LHCN-M2 (cell line): ENCODE measurements at regions not wholly inside any gene's neighbourhood (a gene's known extent, or its start where the extent isn't known, plus 50 kb on each side); places are given as distances from the start of the nearest gene placed in this dataset.
"Not testable (repeated sequence)": the region's sequence is repeated elsewhere in the genome, so short reads cannot be mapped to it uniquely, and the experiment has no call there.

Experiments
- DNase-seq: peaks from one replicate; pipeline ENCODE4 v3.0.0-alpha.2; 2012; ENCODE audit warnings: low read depth

DNA sequence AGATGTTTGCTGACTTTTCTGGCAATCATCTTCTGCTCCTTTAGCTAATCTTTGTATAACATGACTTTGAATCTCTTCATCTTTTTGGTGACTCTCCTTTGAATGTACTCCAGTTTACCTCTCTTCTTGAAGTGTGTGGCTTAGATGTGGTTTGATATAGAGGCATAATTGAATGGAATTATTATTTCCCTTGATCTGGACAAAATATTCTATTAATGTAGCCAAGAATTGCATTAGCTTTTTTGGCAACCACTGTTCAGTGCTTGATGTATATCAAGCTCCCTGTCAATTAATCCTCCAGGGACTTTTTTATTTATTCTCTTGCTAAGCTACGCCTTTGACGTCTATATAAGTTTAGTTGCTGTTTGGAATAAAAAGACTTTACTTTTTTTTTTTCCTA lies 490.8 kb downstream of the PCDH20 start:
- no peak for DNase-seq

DNA sequence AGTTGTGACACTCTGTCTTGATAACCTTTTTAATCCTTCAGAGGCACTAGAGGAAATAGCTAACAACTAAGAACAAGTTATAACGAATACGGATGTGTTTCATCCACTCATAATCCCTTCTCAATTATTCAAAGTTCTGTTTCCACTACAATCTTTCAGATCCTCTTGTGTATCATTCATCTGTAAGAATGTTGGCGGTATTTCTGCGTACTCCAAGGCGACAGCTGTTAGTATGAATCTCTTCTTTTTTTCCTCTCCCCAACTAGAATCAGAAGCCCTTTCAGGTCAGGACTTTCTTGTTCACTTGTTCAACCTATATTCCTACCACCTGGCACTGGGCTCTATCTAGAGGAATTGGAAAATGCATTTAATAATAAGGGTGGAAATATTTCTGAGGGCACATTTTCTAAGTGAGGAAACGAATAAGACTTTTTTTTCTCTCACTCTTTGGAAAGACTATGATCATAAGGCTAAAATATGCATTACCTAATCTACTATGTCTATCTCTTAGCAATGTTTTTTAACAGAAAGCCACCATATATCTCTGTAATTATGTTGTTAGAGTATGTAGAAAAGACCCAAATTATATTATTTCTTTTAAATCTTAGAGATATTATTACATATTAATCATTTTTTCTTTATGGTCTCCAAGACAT lies 492.9 kb downstream of the PCDH20 start:
- no peak for DNase-seq

DNA sequence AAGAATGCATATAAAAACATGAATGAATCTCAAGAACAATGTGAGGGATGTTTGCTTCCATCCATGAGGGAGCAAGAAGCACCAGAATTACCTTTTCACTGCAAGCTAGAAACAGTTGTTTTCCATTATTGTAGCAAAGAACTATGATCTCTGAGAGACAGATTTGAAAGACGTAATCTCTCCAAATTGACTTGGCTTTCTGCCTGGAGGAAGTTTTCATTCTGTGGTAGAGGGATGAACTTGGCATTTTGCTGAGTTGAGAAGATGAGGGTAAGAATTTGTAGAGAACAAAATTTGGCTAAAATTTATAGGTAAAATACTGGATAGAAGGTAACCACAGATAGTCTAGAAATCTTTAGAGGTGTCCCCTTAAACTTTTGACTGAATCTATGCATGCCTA lies 496.8 kb downstream of the TDRD3 start:
- DNase-seq, result no peak

DNA sequence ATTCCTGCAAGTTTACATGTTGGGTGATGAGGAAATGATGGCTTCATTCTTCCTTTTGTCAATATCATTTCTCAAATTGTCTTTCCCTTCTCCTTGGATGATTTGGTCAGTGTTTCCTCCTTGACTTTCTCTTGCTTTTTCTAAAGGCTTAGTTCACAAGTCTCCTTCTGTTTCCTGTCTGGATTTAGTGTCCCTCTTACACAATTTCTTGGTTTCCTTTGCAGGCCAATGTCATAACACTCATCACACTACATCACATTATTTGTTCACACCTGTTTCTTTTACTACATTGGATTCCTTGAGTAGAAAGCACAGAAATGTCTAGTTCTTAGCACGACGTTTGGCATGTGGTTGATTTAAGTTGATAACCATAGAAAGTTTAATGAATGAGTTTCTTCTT lies 490.7 kb downstream of the TDRD3 start:
- DNase-seq, result no peak

DNA sequence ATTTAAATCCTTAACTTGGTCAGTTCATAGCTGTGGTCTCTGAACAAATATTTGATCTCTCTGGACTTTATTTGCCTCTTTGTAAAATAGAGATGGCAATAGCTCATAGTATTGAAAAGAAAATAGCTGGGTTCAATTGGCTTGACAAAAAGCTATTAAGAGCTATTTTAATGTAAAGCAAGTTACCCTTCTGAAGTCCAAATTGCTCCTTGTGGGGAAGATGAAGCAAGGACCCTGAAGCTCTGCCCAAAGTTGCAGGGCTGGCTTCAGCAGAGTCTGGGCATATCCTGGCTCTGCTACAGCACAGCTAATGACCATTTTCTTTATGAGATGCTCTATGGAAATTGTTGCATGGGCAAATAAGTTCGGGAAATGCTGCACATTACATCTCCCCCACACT lies 484.5 kb downstream of the TDRD3 start:
- no peak for DNase-seq

DNA sequence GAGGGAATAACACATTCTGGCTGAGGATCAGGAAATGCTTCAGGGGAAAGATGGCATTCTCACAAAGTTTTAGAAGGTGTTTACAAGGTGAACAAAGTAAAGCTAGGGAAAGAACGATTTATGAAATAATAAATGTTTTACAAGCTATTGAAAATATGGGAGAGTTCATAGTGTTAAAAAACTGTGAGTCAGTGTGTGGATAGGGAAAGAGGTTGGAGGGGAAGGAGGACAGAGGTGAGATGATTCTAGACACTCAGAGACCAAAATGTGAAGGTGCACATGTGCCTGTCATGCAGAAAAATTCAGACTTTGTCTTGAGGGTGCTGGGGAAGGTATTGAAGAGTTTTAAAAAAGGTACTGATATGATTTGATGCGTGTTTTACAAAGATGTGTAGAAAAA lies 476.1 kb downstream of the TDRD3 start:
- DNase-seq, result no peak

DNA sequence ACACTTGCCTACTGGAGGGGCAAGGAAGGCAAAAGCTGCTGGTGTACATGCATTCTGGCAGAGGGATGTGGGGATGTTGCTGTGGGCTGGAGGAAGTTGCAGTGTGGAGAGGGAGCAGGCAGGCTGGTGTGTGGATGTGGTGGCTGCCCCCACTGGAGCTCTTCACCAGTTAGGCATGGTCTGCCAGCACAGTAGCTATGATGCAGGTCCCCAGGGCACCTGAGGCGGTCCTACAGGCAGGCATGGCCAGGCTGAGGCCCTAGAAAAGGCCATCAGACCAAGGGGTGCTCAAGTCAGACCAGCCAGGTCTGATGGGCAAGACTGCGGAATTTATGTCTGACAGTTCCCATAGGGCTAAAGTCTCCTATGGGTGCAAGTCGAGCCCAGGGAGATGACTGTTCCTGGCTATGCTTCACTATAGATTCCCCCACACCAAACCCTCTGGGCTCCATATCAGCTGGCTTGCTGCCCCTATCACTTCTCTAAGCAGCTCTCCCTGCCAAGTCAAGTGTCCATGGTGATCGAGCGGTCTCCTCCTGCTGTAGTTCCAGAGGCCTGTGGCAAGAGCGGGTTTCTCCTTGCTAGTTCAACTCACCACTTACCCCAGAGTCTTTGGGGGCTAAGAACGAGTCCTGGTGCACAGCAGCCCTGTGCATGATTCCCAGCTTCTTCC lies 473.1 kb downstream of the TDRD3 start:
- DNase-seq, result no peak

DNA sequence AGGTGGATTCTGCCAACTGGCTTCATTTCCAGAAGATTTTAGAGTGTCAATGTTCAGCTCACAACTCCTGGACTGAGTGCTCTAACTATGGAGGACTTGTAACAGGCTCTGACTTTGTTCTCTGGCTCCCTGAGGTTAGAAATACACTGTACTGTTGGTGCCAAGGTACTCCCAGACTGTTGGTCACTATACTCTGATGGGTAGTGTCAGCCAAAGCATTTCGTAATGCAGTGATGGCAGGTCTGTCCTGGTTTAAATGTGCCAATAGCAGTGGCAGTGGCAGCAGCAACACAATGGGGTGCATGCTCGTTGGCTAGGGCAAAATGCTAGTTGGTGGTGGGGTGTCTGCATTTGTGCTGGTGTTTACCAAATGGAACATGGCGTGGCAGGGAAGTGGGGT lies 472.2 kb downstream of the TDRD3 start:
- no peak for DNase-seq

DNA sequence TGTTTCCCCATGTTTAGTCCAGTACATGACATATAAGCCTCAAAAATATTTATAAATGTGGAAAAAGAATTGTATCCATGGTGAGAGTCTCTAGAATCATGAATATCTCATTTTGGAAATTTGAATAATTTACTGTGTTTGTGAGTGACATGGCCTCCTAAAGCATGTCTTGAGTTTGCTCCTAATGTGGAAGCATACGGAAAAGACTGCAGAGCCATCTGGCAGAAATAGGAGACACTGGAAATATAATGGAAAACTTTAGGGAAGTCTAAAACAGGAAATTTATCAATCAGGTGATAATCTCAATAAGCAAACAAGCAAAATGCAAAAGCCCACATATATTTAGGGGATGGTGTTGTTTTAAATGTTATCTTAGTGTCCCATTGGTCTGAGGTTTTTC lies 465.0 kb downstream of the TDRD3 start:
- DNase-seq, result no peak

DNA sequence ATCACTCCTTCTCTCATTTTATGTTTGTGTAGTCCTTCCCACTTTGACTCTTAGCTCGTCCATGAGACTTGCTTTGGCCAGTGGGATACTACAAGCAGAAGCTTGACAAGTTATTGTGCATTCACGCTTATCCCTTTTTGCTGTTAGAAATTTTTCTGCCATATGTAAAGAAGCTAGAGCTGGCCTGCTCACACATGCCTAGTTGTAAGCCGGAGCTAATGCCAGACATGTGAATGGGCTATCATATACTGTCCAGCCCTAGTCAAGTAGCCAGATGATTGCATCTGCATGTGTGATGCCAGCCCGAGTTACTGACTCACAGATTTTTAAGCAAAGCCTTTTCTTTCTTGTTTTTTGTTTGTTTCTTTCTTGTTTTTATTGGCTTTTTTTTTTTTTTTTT lies 460.7 kb downstream of the TDRD3 start:
- no peak for DNase-seq

DNA sequence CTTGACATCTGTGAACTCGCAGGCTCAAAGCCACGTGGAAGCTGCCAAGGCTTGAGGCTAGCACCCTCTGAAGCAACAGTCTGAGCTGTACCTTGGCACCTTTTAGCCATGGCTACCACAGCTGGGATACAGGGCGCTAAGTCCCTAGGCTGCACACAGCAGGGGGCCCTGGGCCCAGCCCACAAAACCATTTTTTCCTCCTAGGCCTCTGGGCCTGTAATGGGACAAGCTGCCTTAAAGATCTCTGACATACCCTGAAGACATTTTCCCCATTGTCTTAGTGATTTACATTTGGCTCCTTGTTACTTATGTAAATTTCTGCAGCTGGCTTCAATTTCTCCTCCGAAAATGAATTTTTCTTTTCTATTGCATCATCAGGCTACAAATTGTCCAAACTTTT lies 455.9 kb downstream of the TDRD3 start:
- no peak for DNase-seq

DNA sequence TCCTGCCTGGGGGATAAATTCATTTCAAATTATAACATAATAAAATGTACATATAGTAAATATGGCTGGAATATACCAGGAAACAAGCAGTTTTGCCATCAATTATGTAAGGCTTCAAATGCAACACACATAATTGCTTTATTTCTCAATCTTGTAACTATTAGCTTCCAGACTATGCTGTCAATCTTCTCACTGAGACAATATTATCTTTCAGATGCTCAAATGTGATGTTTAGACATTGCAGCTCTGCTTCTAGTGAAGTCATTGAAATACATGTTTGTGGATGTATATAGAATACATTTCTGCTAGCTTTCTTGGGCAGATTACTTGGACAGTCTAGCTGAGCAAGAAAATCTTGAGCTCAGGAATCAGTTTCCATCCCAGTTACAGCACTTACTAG lies 454.4 kb downstream of the TDRD3 start:
- no peak for DNase-seq

DNA sequence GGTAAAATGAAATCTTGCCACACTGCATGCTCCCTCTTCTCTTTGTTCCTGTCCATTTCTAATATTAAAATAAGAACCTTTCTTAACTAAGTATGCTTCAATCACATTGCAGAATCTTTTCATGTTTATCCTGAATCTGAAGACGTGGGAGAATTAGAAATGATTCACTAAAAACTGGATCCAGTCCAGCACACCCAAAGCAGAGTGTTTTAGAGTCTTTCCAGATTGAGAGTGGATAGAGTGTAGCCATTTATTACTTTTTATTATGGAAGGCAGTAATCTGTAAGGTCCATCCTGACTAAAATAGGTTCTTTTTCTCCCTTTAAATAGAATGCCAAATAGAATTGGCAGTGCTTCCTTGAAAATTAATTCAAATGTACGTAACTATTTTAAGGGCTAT lies 453.5 kb downstream of the TDRD3 start:
- DNase-seq, result no peak

DNA sequence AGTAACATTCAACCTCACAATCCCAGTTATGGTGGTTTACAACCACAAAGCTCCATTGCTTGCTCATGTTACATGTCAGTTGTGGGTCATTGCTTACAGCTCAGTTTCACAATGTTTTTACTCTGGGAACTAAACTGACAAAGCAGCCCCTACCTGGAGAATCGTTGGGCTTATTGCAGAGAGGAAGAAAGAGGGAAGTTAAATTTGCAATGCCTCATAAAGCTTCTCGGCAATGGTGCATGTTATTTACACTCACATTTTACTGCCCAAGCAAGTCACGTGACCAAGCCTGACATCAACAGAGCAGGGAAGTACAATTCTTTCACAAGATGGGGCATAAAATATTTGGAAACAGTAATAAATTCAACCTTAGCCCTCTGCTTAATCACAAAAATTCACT lies 441.6 kb downstream of the TDRD3 start:
- no peak for DNase-seq

DNA sequence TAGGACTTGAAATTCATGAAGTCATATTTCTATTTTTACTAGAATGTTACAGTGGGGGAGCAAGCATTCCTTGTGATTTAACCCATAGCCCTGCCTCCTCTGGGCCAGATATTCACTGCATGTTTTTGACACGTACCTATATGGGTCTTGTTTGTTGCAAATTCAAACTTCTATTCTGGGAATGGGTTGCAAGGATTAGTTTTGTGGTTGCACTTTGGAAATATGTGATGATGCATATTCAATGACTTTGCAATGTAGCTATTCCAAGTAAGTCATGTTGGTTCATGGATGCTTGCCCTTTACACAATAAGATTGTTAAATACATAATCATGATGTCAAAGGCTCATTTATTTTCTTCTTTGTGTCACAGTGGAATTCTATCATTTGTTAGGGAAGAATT lies 440.8 kb downstream of the TDRD3 start:
- no peak for DNase-seq

DNA sequence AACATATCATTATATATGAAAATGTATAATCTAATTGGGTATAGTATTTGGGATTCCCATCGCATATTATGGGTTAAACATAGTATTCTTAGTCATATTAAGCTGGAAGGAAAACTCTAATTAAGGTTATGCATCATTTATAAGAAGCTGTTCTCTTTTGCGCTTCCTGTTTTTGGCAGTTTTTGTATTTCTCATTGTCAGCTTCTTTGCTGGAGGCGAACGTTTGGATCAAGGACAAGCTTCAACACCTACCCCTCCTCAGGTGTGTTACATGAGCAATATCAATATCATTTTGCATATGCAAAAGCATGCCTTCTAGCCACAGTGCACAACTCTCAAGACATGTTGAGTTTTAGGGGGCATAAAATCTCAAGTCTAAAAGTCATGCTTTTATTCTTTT lies 439.8 kb downstream of the TDRD3 start:
- no peak for DNase-seq

DNA sequence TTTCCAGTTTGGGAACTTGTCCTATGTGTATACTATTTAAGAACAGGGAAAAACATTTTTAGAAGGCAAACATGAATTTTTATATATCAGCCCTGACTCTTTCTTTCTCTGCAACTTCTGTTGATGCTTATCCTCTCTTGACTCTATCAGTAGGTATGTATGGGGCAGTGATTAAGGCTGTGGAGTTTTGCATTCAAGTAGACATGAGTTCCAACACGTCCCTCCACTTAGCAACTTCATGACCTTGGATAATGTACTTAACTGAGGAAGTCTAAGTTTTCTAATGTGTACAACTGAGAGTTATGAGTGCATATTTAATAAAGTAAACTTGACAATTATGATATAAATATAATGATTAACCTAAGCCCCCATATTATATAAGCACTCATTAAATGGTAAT lies 414.6 kb downstream of the TDRD3 start:
- DNase-seq, result no peak

DNA sequence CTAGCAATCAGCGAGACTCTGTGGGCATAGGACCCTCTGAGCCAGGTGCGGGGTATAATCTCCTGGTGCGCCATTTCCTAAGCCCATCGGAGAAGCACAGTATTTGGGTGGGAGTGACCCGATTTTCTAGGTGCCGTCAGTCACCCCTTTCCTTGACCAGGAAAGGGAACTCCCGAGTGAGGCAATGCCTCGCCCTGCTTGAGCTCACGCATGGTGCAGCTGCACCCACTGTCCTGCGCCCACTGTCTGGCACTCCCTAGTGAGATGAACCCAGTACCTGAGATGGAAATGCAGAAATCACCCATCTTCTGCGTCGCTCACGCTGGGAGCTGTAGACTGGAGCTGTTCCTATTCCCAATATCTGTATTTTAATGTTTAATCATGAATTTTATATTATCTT lies 408.6 kb downstream of the TDRD3 start:
- not testable (repeated sequence) for DNase-seq

DNA sequence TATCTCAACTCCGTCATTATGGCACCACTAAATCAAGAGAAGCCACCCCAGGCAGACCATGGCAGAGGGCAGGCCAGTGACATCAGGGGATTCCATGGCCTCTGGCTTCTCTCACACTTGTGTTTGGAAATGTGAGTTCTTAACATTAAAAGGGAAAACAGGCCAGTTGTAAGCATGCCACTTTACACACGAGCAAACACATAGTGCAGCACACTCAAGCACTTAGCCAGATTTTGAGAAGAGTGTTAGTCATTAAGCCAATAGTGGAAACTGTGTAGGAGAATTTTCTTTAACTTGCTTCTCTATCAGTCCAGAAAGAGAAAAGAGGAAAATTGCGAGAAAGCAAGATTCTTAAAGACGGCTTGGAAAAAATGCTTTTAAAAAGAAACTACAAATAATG lies 401.5 kb downstream of the TDRD3 start:
- DNase-seq, result no peak

DNA sequence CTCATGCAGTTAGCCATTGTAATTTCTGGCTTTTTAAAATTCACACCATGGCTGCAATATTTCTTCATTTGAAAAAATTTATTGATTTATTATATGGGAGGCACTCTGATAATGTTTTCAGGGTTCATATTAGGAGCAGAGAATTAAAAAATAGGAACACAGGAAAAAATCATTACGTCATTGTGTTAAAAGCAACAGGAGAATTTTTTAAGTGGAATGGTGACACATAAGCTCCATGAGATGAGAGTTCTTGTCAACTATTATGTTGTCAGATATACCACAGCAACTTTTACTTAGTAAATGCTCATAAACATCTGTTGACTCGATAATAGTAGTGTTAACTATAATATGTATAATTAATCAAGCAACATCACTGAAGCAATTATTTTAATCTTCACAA lies 400.1 kb downstream of the TDRD3 start:
- no peak for DNase-seq

DNA sequence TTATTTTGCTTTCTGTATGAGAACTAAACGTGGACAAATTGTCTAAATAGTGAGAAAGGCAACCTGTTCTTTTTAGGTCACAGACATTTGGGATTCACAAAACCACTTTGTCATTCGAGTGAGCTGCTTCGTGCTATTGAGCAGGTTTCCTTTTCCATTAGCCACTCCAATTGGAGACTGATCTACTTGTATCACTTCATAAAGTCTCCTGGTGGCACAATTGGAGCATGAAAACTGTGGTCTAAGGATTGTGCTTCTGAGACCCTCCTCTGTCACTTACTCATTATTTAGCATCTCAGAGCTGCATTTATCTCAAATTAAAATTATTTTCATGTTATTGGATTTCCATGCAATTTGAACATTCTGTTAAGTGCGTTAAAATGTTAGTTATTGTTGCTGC lies 397.7 kb downstream of the TDRD3 start:
- DNase-seq, result no peak

DNA sequence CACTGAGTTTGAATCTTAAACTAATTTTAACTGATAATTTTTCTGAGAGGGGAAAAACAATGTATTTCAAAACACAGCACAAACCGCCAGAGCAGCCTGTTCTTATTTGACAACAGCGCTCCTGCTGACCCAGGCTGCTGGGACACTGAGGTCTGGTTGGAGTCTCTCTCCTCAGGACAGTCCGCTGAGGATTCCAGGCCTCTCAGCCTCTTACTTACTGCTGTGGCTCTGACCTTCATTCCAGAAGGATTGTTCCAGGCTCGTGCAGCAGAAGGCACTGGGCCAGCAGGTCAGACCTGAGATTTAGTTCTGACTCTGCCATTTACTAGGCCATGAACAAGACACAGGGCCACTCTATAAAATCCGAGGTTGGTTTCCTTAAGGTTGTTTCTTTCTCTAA lies 393.6 kb downstream of the TDRD3 start:
- no peak for DNase-seq

DNA sequence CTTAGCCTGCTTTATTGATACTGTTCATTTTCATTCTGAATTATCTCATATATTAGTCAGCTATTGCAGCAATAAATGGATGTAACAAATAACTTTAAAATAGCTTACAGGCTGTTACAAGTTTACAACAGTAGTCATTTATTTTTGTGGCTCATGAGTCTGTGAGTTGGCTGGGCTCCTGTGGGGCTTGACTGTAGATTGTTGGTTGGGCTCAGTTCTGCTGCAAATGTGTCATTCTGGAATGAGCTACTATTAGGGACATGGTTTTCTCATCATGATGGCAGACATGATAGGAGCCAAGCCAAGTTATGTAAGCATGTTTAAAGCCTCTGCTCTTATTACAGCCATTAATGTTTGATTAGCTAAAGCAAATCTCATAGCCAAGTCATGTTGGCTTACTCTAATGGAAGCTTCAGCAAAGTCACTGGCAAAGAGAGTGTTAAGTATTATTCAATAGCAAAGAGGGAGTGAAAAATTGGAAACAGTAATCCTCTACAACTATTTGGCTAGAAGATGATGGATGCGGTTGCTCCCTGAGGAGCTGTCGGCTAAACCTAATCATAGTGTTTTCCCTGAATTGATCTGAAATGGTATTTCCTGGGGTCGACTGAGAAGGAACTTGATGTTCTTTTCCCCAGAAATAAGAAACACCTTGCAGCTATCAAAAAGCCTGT lies 391.3 kb downstream of the TDRD3 start:
- no peak for DNase-seq
